Stomach (tissue), 4 donors: ENCODE measurements at regions not wholly inside any gene's neighbourhood (a gene's known extent, or its start where the extent isn't known, plus 50 kb on each side); places are given as distances from the start of the nearest gene placed in this dataset.

Source experiments
- POLR2A ChIP-seq, 4 donors: fragments of 450-650 bp; IDR thresholded peaks; one replicate each; pipeline ENCODE4 v1.6.1; 2016; ENCODE audit warnings: antibody characterized with exemption in 4 of 4, control low read depth in 2 of 4, mild to moderate bottlenecking in 1 of 4, moderate library complexity in 1 of 4
- POLR2AphosphoS5 ChIP-seq, 3 donors: sonication (generic); formaldehyde crosslinking; IDR thresholded peaks; one replicate each; pipeline ENCODE4 v1.6.1; 2016; ENCODE audit warnings: antibody characterized with exemption in 3 of 3
- TF ChIP-seq, protein P1 (sequence below), 7 experiments: fragments of 450-650 bp in 4 of 7; fragments of 200-600 bp in 3 of 7; sonication (generic) in 3 of 7; IDR thresholded peaks; one replicate each; pipeline ENCODE4 v1.5.1; 2016 to 2019; ENCODE audit warnings: antibody characterized with exemption in 7 of 7, control low read depth in 2 of 7, mild to moderate bottlenecking in 1 of 7

DNA sequence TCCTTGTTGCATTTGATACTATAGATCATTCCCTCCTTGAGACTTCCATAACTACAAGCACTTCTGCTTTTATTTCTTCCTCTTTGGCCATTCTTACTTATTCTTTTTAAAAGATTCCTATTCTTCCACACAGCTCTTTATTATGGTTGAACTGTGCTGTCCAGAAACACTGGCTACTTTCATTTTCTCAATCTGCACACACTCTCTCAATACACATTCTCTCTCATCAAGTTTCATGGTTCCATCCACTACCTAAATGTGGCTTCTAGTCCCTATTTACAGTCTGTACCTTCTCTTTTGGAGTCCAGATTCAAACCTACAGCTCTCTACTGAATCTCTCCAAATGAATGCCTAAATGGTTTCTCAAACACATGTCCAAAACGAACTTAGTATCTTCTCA is 214.3 kb upstream of the RSPO3 start:
- no peak for TF ChIP-seq POLR2A (IDR thresholded peaks at IDR 0.05)
- TF ChIP-seq, protein P1, sequence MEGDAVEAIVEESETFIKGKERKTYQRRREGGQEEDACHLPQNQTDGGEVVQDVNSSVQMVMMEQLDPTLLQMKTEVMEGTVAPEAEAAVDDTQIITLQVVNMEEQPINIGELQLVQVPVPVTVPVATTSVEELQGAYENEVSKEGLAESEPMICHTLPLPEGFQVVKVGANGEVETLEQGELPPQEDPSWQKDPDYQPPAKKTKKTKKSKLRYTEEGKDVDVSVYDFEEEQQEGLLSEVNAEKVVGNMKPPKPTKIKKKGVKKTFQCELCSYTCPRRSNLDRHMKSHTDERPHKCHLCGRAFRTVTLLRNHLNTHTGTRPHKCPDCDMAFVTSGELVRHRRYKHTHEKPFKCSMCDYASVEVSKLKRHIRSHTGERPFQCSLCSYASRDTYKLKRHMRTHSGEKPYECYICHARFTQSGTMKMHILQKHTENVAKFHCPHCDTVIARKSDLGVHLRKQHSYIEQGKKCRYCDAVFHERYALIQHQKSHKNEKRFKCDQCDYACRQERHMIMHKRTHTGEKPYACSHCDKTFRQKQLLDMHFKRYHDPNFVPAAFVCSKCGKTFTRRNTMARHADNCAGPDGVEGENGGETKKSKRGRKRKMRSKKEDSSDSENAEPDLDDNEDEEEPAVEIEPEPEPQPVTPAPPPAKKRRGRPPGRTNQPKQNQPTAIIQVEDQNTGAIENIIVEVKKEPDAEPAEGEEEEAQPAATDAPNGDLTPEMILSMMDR (IDR thresholded peaks at IDR 0.05) = no peak
- no peak for TF ChIP-seq POLR2AphosphoS5 (IDR thresholded peaks at IDR 0.05)
